MM.1S (cell line): ENCODE measurements at regions not wholly inside any gene's neighbourhood (a gene's known extent, or its start where the extent isn't known, plus 50 kb on each side); places are given as distances from the start of the nearest gene placed in this dataset.

Experiments used
- DNase-seq: peaks from one replicate; pipeline ENCODE4 v3.0.0-alpha.2; 2015
- H2AFZ ChIP-seq: fragments of 300-600 bp; sonication (generic); 2 replicates; pipeline ENCODE4 v1.6.0; 2016; ENCODE audit warnings: antibody characterized with exemption, low read length
- H3F3A ChIP-seq: fragments of 300-600 bp; sonication (generic); 2 replicates; pipeline ENCODE4 v1.6.1; 2016; ENCODE audit warnings: mild to moderate bottlenecking, antibody characterized with exemption, low read length, moderate library complexity, mixed read lengths; ENCODE audit not compliant: insufficient read depth
- H3K27ac ChIP-seq: fragments of 300-600 bp; sonication (generic); 2 replicates; pipeline ENCODE4 v1.5.1; 2016; ENCODE audit warnings: mild to moderate bottlenecking, low read length
- H3K27me3 ChIP-seq: fragments of 300-600 bp; sonication (generic); replicated peaks from 2 replicates; pipeline ENCODE4 v1.6.0; 2016; ENCODE audit warnings: low read length; ENCODE audit not compliant: insufficient read depth
- H3K36me3 ChIP-seq: fragments of 300-600 bp; sonication (generic); replicated peaks from 2 replicates; pipeline ENCODE4 v1.6.1; 2016; ENCODE audit warnings: mild to moderate bottlenecking, low read length, mixed read lengths; ENCODE audit not compliant: insufficient read depth
- H3K4me1 ChIP-seq: fragments of 300-600 bp; sonication (generic); 2 replicates; pipeline ENCODE4 v1.6.1; 2016; ENCODE audit warnings: low read length, mixed read lengths
- H3K4me2 ChIP-seq: fragments of 300-600 bp; sonication (generic); 2 replicates; pipeline ENCODE4 v1.6.0; 2016; ENCODE audit warnings: low read depth, low read length
- H3K4me3 ChIP-seq: fragments of 300-600 bp; sonication (generic); 2 replicates; pipeline ENCODE4 v1.5.1; 2016; ENCODE audit warnings: low read length, mixed read lengths
- H3K79me2 ChIP-seq: fragments of 300-600 bp; sonication (generic); 2 replicates; pipeline ENCODE4 v1.6.1; 2016; ENCODE audit warnings: mixed run types, low read length, mixed read lengths
- H3K9ac ChIP-seq: fragments of 300-600 bp; sonication (generic); 2 replicates; pipeline ENCODE4 v1.6.1; 2016; ENCODE audit warnings: low read length, mixed read lengths
- H3K9me2 ChIP-seq: fragments of 300-600 bp; sonication (generic); replicated peaks from 2 replicates; pipeline ENCODE4 v1.6.1; 2016; ENCODE audit warnings: mild to moderate bottlenecking, low read length, mixed read lengths; ENCODE audit not compliant: insufficient read depth
- H3K9me3 ChIP-seq: fragments of 300-600 bp; sonication (generic); replicated peaks from 2 replicates; pipeline ENCODE4 v1.6.1; 2016; ENCODE audit warnings: mild to moderate bottlenecking, low read length, mixed read lengths; ENCODE audit not compliant: insufficient read depth
- H4K20me1 ChIP-seq: fragments of 300-600 bp; sonication (generic); 2 replicates; pipeline ENCODE4 v1.6.1; 2016; ENCODE audit warnings: mild to moderate bottlenecking, low read length, moderate library complexity, mixed read lengths; ENCODE audit not compliant: insufficient read depth
- CTCF ChIP-seq: fragments of 300-600 bp; sonication (generic); IDR thresholded peaks from 2 replicates; pipeline ENCODE4 v1.5.1; 2016; ENCODE audit warnings: antibody characterized with exemption, low read length, mixed read lengths
- EZH2 ChIP-seq: fragments of 300-600 bp; sonication (generic); optimal IDR thresholded peaks from 2 replicates; pipeline ENCODE3; 2017; ENCODE audit warnings: low read depth, mild to moderate bottlenecking, antibody characterized with exemption, low read length, mixed read lengths
- EZH2phosphoT487 ChIP-seq: fragments of 300-600 bp; sonication (generic); IDR thresholded peaks from 2 replicates; pipeline ENCODE4 v1.6.1; 2018; ENCODE audit warnings: antibody characterized with exemption, low read length

GRCh38 chr11:116502641-116503061 lies 270.1 kb downstream of the BUD13 start:
- Histone ChIP-seq H2AFZ (no peak overlapping the region), H3K9me2 (no peaks in the 10 kb centered on the region), H4K20me1 (no peaks in the 10 kb centered on the region), H3K4me3 (no peak overlapping the region), H3K4me2 (no peak overlapping the region), H3K9me3 (no peaks in the 10 kb centered on the region), H3K9ac (no peak overlapping the region), H3F3A (no peaks in the 10 kb centered on the region), H3K36me3 (no peaks in the 10 kb centered on the region), H3K27ac (no peak overlapping the region), H3K27me3 (no peaks in the 10 kb centered on the region; the same call in 1 of the 2 replicates), H3K4me1 (no peaks in the 10 kb centered on the region), H3K79me2 (no peaks in the 10 kb centered on the region)
- TF ChIP-seq EZH2phosphoT487 = no peak
- no peak for TF ChIP-seq CTCF
- TF ChIP-seq EZH2 = no peak
- no peak for DNase-seq

- H2AFZ ChIP-seq = no peak overlapping the region
- no peak for DNase-seq
- no peak overlapping the region for H3K4me2 ChIP-seq
Observed at GRCh38 chr11:116501728-116502127, 271.1 kb downstream of the BUD13 start.

GRCh38 chr11:116500947-116501602 lies 271.7 kb downstream of the BUD13 start:
- H3K4me2 ChIP-seq = no peak overlapping the region
- H3K4me1 ChIP-seq = no peaks in the 10 kb centered on the region
- no peaks in the 10 kb centered on the region; the same call in 1 of the 2 replicates for H3K27me3 ChIP-seq
- no peak overlapping the region for H3K4me3 ChIP-seq
- no peak overlapping the region for H2AFZ ChIP-seq
- H3F3A ChIP-seq = no peaks in the 10 kb centered on the region
- no peak overlapping the region for H3K9ac ChIP-seq
- H3K36me3 ChIP-seq = no peaks in the 10 kb centered on the region
- no peak overlapping the region for H3K27ac ChIP-seq
- H3K9me3 ChIP-seq = no peaks in the 10 kb centered on the region
- no peak for DNase-seq
- H3K9me2 ChIP-seq = no peaks in the 10 kb centered on the region
- H4K20me1 ChIP-seq = no peaks in the 10 kb centered on the region
- H3K79me2 ChIP-seq = no peaks in the 10 kb centered on the region
- TF ChIP-seq EZH2phosphoT487 = no peak
- TF ChIP-seq EZH2 = no peak
- TF ChIP-seq CTCF = no peak

More at GRCh38 chr11:116501728-116502127, 271.1 kb downstream of the BUD13 start:
- H3K9ac ChIP-seq = no peak overlapping the region
- no peaks in the 10 kb centered on the region for H4K20me1 ChIP-seq
- H3K4me3 ChIP-seq = no peak overlapping the region
- no peak for TF ChIP-seq EZH2phosphoT487
- no peak for TF ChIP-seq CTCF
- TF ChIP-seq EZH2 = no peak
- no peaks in the 10 kb centered on the region; the same call in 1 of the 2 replicates for H3K27me3 ChIP-seq
- no peaks in the 10 kb centered on the region for H3F3A ChIP-seq
- H3K79me2 ChIP-seq = no peaks in the 10 kb centered on the region
- H3K27ac ChIP-seq = no peak overlapping the region
- no peaks in the 10 kb centered on the region for H3K4me1 ChIP-seq
- no peaks in the 10 kb centered on the region for H3K36me3 ChIP-seq
- no peaks in the 10 kb centered on the region for H3K9me2 ChIP-seq
- H3K9me3 ChIP-seq = no peaks in the 10 kb centered on the region
